ENCODE measurements at regions not wholly inside any gene's neighbourhood (a gene's known extent, or its start where the extent isn't known, plus 50 kb on each side); places are given as distances from the start of the nearest gene placed in this dataset.

- no peak for DNase-seq (ENCODE audit: low spot score)
Measured at GRCh38 chr18:44393406-44393805, 287.3 kb upstream of the SETBP1 start.

- DNase-seq (ENCODE audit: low spot score) = no peak
Measured at GRCh38 chr18:44396550-44396949, 284.1 kb upstream of the SETBP1 start.

GRCh38 chr18:44409071-44409470 is 271.6 kb upstream of the SETBP1 start:
- DNase-seq (ENCODE audit: low spot score) = no peak

- DNase-seq (ENCODE audit: low spot score) = no peak
Measured at GRCh38 chr18:44409515-44409914, 271.2 kb upstream of the SETBP1 start.

- DNase-seq (ENCODE audit: low spot score) = no peak
Measured at GRCh38 chr18:44410740-44411139, 269.9 kb upstream of the SETBP1 start.

GRCh38 chr18:44411262-44411905 is 269.3 kb upstream of the SETBP1 start:
- DNase-seq (ENCODE audit: low spot score) = no peak

- DNase-seq (ENCODE audit: low spot score) = no peak
Measured at GRCh38 chr18:44411976-44412375, 268.7 kb upstream of the SETBP1 start.

GRCh38 chr18:44423814-44424644 is 256.7 kb upstream of the SETBP1 start:
- no peak for DNase-seq (ENCODE audit: low spot score)

- no peak for DNase-seq (ENCODE audit: low spot score)
Measured at GRCh38 chr18:44424645-44425035, 256.0 kb upstream of the SETBP1 start.

GRCh38 chr18:44425161-44425560 is 255.5 kb upstream of the SETBP1 start:
- DNase-seq (ENCODE audit: low spot score) = no peak

- no peak for DNase-seq (ENCODE audit: low spot score)
Measured at GRCh38 chr18:44437603-44438002, 243.1 kb upstream of the SETBP1 start.

- no peak for DNase-seq (ENCODE audit: low spot score)
Measured at GRCh38 chr18:44450226-44450625, 230.5 kb upstream of the SETBP1 start.

GRCh38 chr18:44452346-44452745 is 228.3 kb upstream of the SETBP1 start:
- DNase-seq (ENCODE audit: low spot score) = no peak

GRCh38 chr18:44453505-44453904 is 227.2 kb upstream of the SETBP1 start:
- DNase-seq (ENCODE audit: low spot score) = no peak

GRCh38 chr18:44458777-44459176 is 221.9 kb upstream of the SETBP1 start:
- DNase-seq (ENCODE audit: low spot score) = no peak

GRCh38 chr18:44464398-44465180 is 216.1 kb upstream of the SETBP1 start:
- no peak for DNase-seq (ENCODE audit: low spot score)

- no peak for DNase-seq (ENCODE audit: low spot score)
Measured at GRCh38 chr18:44465381-44465841, 215.3 kb upstream of the SETBP1 start.

- no peak for DNase-seq (ENCODE audit: low spot score)
Measured at GRCh38 chr18:44466997-44467396, 213.7 kb upstream of the SETBP1 start.

- DNase-seq (ENCODE audit: low spot score) = no peak
Measured at GRCh38 chr18:44467718-44468117, 213.0 kb upstream of the SETBP1 start.

- no peak for DNase-seq (ENCODE audit: low spot score)
Measured at GRCh38 chr18:44473394-44474066, 207.2 kb upstream of the SETBP1 start.

- no peak for DNase-seq (ENCODE audit: low spot score)
Measured at GRCh38 chr18:44474067-44474411, 206.6 kb upstream of the SETBP1 start.

GRCh38 chr18:44474591-44474990 is 206.1 kb upstream of the SETBP1 start:
- no peak for DNase-seq (ENCODE audit: low spot score)
